HG02759 (cell line): ENCODE measurements at regions not wholly inside any gene's neighbourhood (a gene's known extent, or its start where the extent isn't known, plus 50 kb on each side); places are given as distances from the start of the nearest gene placed in this dataset.
"Not testable (repeated sequence)": the region's sequence is repeated elsewhere in the genome, so short reads cannot be mapped to it uniquely, and the experiment has no call there.

ENCODE experiments used
- ATAC-seq: cut with Tn5 transposase; IDR thresholded peaks from one replicate; pipeline ENCODE4 v1.9.1; 2021; ENCODE audit warnings: mild to moderate bottlenecking, moderate library complexity; ENCODE audit not compliant: unreplicated experiment

- no peak for ATAC-seq
Measured at GRCh38 chr15:98085003-98085639, 124.6 kb downstream of the ARRDC4 start.

GRCh38 chr15:98088307-98088945, 127.9 kb downstream of the ARRDC4 start:
- peak; percentile 68 for ATAC-seq

- ATAC-seq, result not testable (repeated sequence)
Measured at GRCh38 chr15:98089352-98089751, 128.8 kb downstream of the ARRDC4 start.

GRCh38 chr15:98097986-98098385, 137.5 kb downstream of the ARRDC4 start:
- not testable (repeated sequence) for ATAC-seq

- not testable (repeated sequence) for ATAC-seq
Measured at GRCh38 chr15:98100606-98101005, 140.1 kb downstream of the ARRDC4 start.

- no peak for ATAC-seq
Measured at GRCh38 chr15:98103570-98103969, 143.1 kb downstream of the ARRDC4 start.

GRCh38 chr15:98104386-98105151, 144.1 kb downstream of the ARRDC4 start:
- ATAC-seq, result not testable (repeated sequence)

GRCh38 chr15:98106615-98107194, 146.2 kb downstream of the ARRDC4 start:
- not testable (repeated sequence) for ATAC-seq

GRCh38 chr15:98111806-98112205, 151.3 kb downstream of the ARRDC4 start:
- no peak for ATAC-seq

GRCh38 chr15:98113327-98113726, 152.8 kb downstream of the ARRDC4 start:
- no peak for ATAC-seq

GRCh38 chr15:98120561-98120960, 160.1 kb downstream of the ARRDC4 start:
- ATAC-seq, result no peak

- no peak for ATAC-seq
Measured at GRCh38 chr15:98121536-98121935, 161.0 kb downstream of the ARRDC4 start.

- ATAC-seq, result no peak
Measured at GRCh38 chr15:98121957-98122356, 161.5 kb downstream of the ARRDC4 start.

- ATAC-seq, result no peak
Measured at GRCh38 chr15:98123297-98123696, 162.8 kb downstream of the ARRDC4 start.

- no peak for ATAC-seq
Measured at GRCh38 chr15:98123834-98124233, 163.3 kb downstream of the ARRDC4 start.

- no peak for ATAC-seq
Measured at GRCh38 chr15:98124581-98124980, 164.1 kb downstream of the ARRDC4 start.

GRCh38 chr15:98126326-98127085, 166.0 kb downstream of the ARRDC4 start:
- no peak for ATAC-seq

GRCh38 chr15:98127586-98127985, 167.1 kb downstream of the ARRDC4 start:
- no peak for ATAC-seq

GRCh38 chr15:98131924-98132323, 171.4 kb downstream of the ARRDC4 start:
- ATAC-seq, result no peak

- no peak for ATAC-seq
Measured at GRCh38 chr15:98134905-98135304, 174.4 kb downstream of the ARRDC4 start.

- no peak for ATAC-seq
Measured at GRCh38 chr15:98138910-98139309, 178.4 kb downstream of the ARRDC4 start.
